Caco-2 (cell line): ENCODE measurements at regions not wholly inside any gene's neighbourhood (a gene's known extent, or its start where the extent isn't known, plus 50 kb on each side); places are given as distances from the start of the nearest gene placed in this dataset.

Experiments
- BruUV-seq: library from RNA; stranded (reverse); fragments of 400-500 nt; replicated peaks from 2 replicates; lab custom pipeline; 2021; lab: Mats Ljungman, UMichigan
- CTCF ChIA-PET: fragments of 300-600 bp; sonication (Branson Sonifier 250); formaldehyde crosslinking; loops from one replicate; lab custom pipeline; 2022; ENCODE audit warnings: antibody characterized with exemption; lab: Charles Lee
- POLR2A ChIA-PET: fragments of 300-600 bp; sonication (Branson Sonifier 250); formaldehyde crosslinking; loops from one replicate; lab custom pipeline; 2022; ENCODE audit warnings: antibody characterized with exemption; lab: Charles Lee
- DNase-seq, 2 experiments: peaks; one replicate each; pipeline versions ENCODE4 v3.0.0 to v3.0.0-alpha.2; 2020 to 2022
- H3K27me3 ChIP-seq: replicated peaks from 2 replicates; pipeline ENCODE4 v1.6.0; 2011; ENCODE audit warnings: low read length; ENCODE audit not compliant: control insufficient read depth, insufficient read depth
- H3K36me3 ChIP-seq: 2 replicates; pipeline ENCODE4 v1.5.1; 2011; ENCODE audit warnings: low read length; ENCODE audit not compliant: control insufficient read depth, insufficient read depth
- H3K4me1 ChIP-seq: fragments of 250-450 bp; sonication (Bioruptor Pico); 2 replicates; pipeline ENCODE4 v1.5.1; 2020; ENCODE audit warnings: mild to moderate bottlenecking
- H3K4me3 ChIP-seq: 2 replicates; pipeline ENCODE4 v1.5.1; 2011; ENCODE audit warnings: low read depth, mild to moderate bottlenecking, control low read depth, low read length
- H3K9me3 ChIP-seq: fragments of 250-450 bp; sonication (Bioruptor Pico); 2 replicates; pipeline ENCODE4 v1.5.1; 2020; ENCODE audit warnings: mild to moderate bottlenecking, moderate library complexity
- H3K27ac Mint-ChIP-seq: one replicate; pipeline ENCODE4 v1.8.0; 2022; ENCODE audit warnings: mixed read lengths; ENCODE audit not compliant: unreplicated experiment
- H3K27me3 Mint-ChIP-seq: one replicate; pipeline ENCODE4 v1.8.0; 2022; ENCODE audit warnings: mixed read lengths; ENCODE audit not compliant: insufficient read depth, unreplicated experiment
- H3K36me3 Mint-ChIP-seq: one replicate; pipeline ENCODE4 v1.8.0; 2022; ENCODE audit warnings: mild to moderate bottlenecking, mixed read lengths; ENCODE audit not compliant: insufficient read depth, unreplicated experiment
- H3K4me1 Mint-ChIP-seq: one replicate; pipeline ENCODE4 v1.8.0; 2022; ENCODE audit warnings: low read depth, mixed read lengths; ENCODE audit not compliant: unreplicated experiment
- H3K4me3 Mint-ChIP-seq: one replicate; pipeline ENCODE4 v1.8.0; 2022; ENCODE audit warnings: mild to moderate bottlenecking, moderate library complexity, mixed read lengths; ENCODE audit not compliant: unreplicated experiment
- H3K9me3 Mint-ChIP-seq: one replicate; pipeline ENCODE4 v1.8.0; 2022; ENCODE audit warnings: mixed read lengths; ENCODE audit not compliant: unreplicated experiment
- CTCF ChIP-seq, 2 experiments: fragments of 200-600 bp in 1 of 2; IDR thresholded peaks; 1 replicate in 1 of 2; 2 replicates in 1 of 2; pipeline versions ENCODE4 v1.5.1 to v1.8.0; 2011 to 2022; ENCODE audit warnings: antibody characterized with exemption in 1 of 2, control low read depth in 1 of 2, inconsistent platforms in 1 of 2, low read depth in 1 of 2, low read length in 1 of 2, mild to moderate bottlenecking in 1 of 2, moderate library complexity in 1 of 2; ENCODE audit not compliant: insufficient read depth in 1 of 2, severe bottlenecking in 1 of 2, unreplicated experiment in 1 of 2
- intact Hi-C: fragments of 100-400 bp; cut with micrococcal nuclease; formaldehyde crosslinking; loops from one replicate; pipeline ENCODE4 v1.10.0; 2022; ENCODE audit not compliant: unreplicated experiment

GRCh38 chr20:43800186-43800585 is 73.4 kb upstream of the GTSF1L start:
- no peak overlapping the region for H3K4me3 ChIP-seq
- no peak for TF ChIP-seq CTCF (IDR thresholded peaks at IDR 0.05; ENCODE audit: insufficient read depth in 1 of 2, low read depth in 1 of 2, low read length in 1 of 2, severe bottlenecking in 1 of 2, unreplicated experiment in 1 of 2)
- no peak for DNase-seq
- no peaks in the 10 kb centered on the region for H3K4me1 ChIP-seq
- no TSS peak for BruUV-seq
- CTCF ChIA-PET: no interaction called here
- Mint-ChIP-seq H3K4me1 (no peaks in the 10 kb centered on the region), H3K4me3 (no peak overlapping the region), H3K36me3 (no peaks in the 10 kb centered on the region), H3K9me3 (peaks cover 22% of the 10 kb centered on the region), H3K27me3 (peaks cover 23% of the 10 kb centered on the region), H3K27ac (no peak overlapping the region)
- intact Hi-C loops: no loop called here
- POLR2A ChIA-PET: no interaction called here
- no peaks in the 10 kb centered on the region for H3K36me3 ChIP-seq
- peaks cover 3% of the 10 kb centered on the region for H3K27me3 ChIP-seq
- peaks cover 18% of the 10 kb centered on the region for H3K9me3 ChIP-seq

- no peak for TF ChIP-seq CTCF (IDR thresholded peaks at IDR 0.05; ENCODE audit: insufficient read depth in 1 of 2, low read depth in 1 of 2, low read length in 1 of 2, severe bottlenecking in 1 of 2, unreplicated experiment in 1 of 2)
- ChIA-PET POLR2A (no interaction called here), CTCF (no interaction called here)
- Histone ChIP-seq H3K4me1 (no peaks in the 10 kb centered on the region), H3K4me3 (no peak overlapping the region), H3K36me3 (no peaks in the 10 kb centered on the region), H3K9me3 (peaks cover 15% of the 10 kb centered on the region), H3K27me3 (peaks cover 3% of the 10 kb centered on the region)
- Mint-ChIP-seq H3K36me3 (no peaks in the 10 kb centered on the region), H3K4me3 (no peak overlapping the region), H3K4me1 (no peaks in the 10 kb centered on the region), H3K9me3 (peaks cover 22% of the 10 kb centered on the region), H3K27ac (no peak overlapping the region), H3K27me3 (peaks cover 27% of the 10 kb centered on the region)
- BruUV-seq: no TSS peak
- no peak for DNase-seq
- intact Hi-C loops: no loop called here
Measured at GRCh38 chr20:43799741-43800140, 72.9 kb upstream of the GTSF1L start.

- Mint-ChIP-seq H3K9me3 (peaks cover 17% of the 10 kb centered on the region), H3K27ac (no peak overlapping the region), H3K27me3 (peaks cover 28% of the 10 kb centered on the region), H3K36me3 (no peaks in the 10 kb centered on the region), H3K4me3 (no peak overlapping the region), H3K4me1 (no peaks in the 10 kb centered on the region)
- no peaks in the 10 kb centered on the region for H3K36me3 ChIP-seq
- ChIA-PET CTCF (no interaction called here), POLR2A (no interaction called here)
- intact Hi-C loops: no loop called here
- DNase-seq: no peak
- peaks cover 10% of the 10 kb centered on the region; the same call in 1 of the 2 replicates for H3K9me3 ChIP-seq
- H3K4me3 ChIP-seq: no peak overlapping the region
- no peak for TF ChIP-seq CTCF (IDR thresholded peaks at IDR 0.05; ENCODE audit: insufficient read depth in 1 of 2, low read depth in 1 of 2, low read length in 1 of 2, severe bottlenecking in 1 of 2, unreplicated experiment in 1 of 2)
- peaks cover 3% of the 10 kb centered on the region for H3K27me3 ChIP-seq
- H3K4me1 ChIP-seq: no peaks in the 10 kb centered on the region
- no TSS peak for BruUV-seq
Measured at GRCh38 chr20:43799150-43799711, 72.4 kb upstream of the GTSF1L start.
